ENCODE measurements at regions not wholly inside any gene's neighbourhood (a gene's known extent, or its start where the extent isn't known, plus 50 kb on each side); places are given as distances from the start of the nearest gene placed in this dataset.

DNA sequence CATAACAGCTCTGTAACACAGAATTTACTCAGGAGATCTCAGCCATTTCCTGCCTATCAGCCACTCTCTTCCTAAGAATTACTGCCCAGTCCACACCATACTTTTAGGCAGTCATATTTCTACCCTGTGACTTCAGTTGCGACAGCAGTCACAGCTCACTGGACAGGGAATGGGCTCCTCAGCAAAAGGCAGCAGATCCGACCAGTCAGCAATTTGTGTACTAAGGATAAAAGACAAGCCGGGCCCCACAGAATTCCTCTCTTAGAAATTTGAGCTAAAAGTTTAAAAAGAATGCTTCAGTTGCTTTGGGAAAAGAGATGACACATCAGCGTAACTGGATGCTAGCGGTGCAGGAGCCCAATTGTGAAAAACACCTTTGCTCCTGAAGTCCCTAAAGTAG is 172.1 kb downstream of the ENC1 start:
- Histone ChIP-seq H4K20me1 (ENCODE audit: insufficient read depth) (no peaks in the 10 kb centered on the region), H3K27ac (ENCODE audit: low read depth, low read length) (no peak overlapping the region), H3K9me2 (ENCODE audit: insufficient read depth) (no peaks in the 10 kb centered on the region), H2AFZ (ENCODE audit: low read depth, low read length, poor library complexity, severe bottlenecking) (no peak overlapping the region), H3K4me3 (replicated peaks in 1 of 2; ENCODE audit: low read depth in 1 of 2, low read length in 2 of 2) (no peak overlapping the region), H3K4me2 (ENCODE audit: low read length) (no peak overlapping the region), H3K36me3 (ENCODE audit: control insufficient read depth in 1 of 2, insufficient read depth in 2 of 2, low read length in 2 of 2) (no peaks in the 10 kb centered on the region), H3K9ac (ENCODE audit: low read length) (no peak overlapping the region), H3K27me3 (ENCODE audit: insufficient read depth, low read length) (no peaks in the 10 kb centered on the region), H3K9me3 (ENCODE audit: control insufficient read depth in 1 of 2, insufficient read depth in 1 of 2, low read depth in 1 of 2, low read length in 2 of 2) (no peaks in the 10 kb centered on the region), H3K4me1 (ENCODE audit: control insufficient read depth in 1 of 2, insufficient read depth in 2 of 2, low read length in 2 of 2) (no peaks in the 10 kb centered on the region), H3K79me2 (ENCODE audit: insufficient read depth, low read length) (no peaks in the 10 kb centered on the region)
- TF ChIP-seq ELF1 (IDR thresholded peaks at IDR 0.05; ENCODE audit: borderline replicate concordance, low read depth) = no peak
- no peak for TF ChIP-seq FOSL1 (IDR thresholded peaks at IDR 0.05; ENCODE audit: low read depth)
- no peak for TF ChIP-seq YY1 (IDR thresholded peaks at IDR 0.05; ENCODE audit: extremely low read depth, insufficient replicate concordance, low read depth, low read length)
- no peak for TF ChIP-seq SP1 (IDR thresholded peaks at IDR 0.05; ENCODE audit: low read depth)
- no peak for TF ChIP-seq JUND (IDR thresholded peaks at IDR 0.05)
- TF ChIP-seq POLR2A (IDR thresholded peaks at IDR 0.05; ENCODE audit: borderline replicate concordance, extremely low read depth, insufficient read depth, insufficient read length) = no peak
- no peak for TF ChIP-seq TCF7L2 (IDR thresholded peaks at IDR 0.05; ENCODE audit: borderline replicate concordance, extremely low read depth, insufficient read depth, insufficient read length)
- TF ChIP-seq SIN3A (IDR thresholded peaks at IDR 0.05; ENCODE audit: low read depth) = no peak
- TF ChIP-seq EGR1 (IDR thresholded peaks at IDR 0.05; ENCODE audit: low read depth) = no peak
- no peak for TF ChIP-seq ZFX (IDR thresholded peaks at IDR 0.05)
- TF ChIP-seq CEBPB (IDR thresholded peaks at IDR 0.05; ENCODE audit: low read depth) = no peak
- no peak for TF ChIP-seq ZNF274 (IDR thresholded peaks at IDR 0.05; ENCODE audit: low read depth, low read length)
- TF ChIP-seq, protein P1, sequence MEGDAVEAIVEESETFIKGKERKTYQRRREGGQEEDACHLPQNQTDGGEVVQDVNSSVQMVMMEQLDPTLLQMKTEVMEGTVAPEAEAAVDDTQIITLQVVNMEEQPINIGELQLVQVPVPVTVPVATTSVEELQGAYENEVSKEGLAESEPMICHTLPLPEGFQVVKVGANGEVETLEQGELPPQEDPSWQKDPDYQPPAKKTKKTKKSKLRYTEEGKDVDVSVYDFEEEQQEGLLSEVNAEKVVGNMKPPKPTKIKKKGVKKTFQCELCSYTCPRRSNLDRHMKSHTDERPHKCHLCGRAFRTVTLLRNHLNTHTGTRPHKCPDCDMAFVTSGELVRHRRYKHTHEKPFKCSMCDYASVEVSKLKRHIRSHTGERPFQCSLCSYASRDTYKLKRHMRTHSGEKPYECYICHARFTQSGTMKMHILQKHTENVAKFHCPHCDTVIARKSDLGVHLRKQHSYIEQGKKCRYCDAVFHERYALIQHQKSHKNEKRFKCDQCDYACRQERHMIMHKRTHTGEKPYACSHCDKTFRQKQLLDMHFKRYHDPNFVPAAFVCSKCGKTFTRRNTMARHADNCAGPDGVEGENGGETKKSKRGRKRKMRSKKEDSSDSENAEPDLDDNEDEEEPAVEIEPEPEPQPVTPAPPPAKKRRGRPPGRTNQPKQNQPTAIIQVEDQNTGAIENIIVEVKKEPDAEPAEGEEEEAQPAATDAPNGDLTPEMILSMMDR (IDR thresholded peaks at IDR 0.05 in 2 of 3, conservative IDR thresholded peaks at IDR 0.05 in 1 of 3; ENCODE audit: borderline replicate concordance in 1 of 3, insufficient read depth in 1 of 3, low read depth in 2 of 3, low read length in 2 of 3) = no peak
- intact Hi-C loops (cut with micrococcal nuclease) = no loop called here
- ChIA-PET RAD21 (ENCODE audit: low non-redundant PET in 1 of 2, low total read pairs in 2 of 2, uncharacterized antibody in 2 of 2, unreplicated experiment in 2 of 2) (no interaction called here), POLR2A (no interaction called here), CTCF (no interaction called here)
- DNase-seq (ENCODE audit: low read depth, low spot score) (no peak), ATAC-seq (no peak)
- no TSS peak for BruUV-seq (replicated peaks)
